Activated CD4-positive, alpha-beta T cell treated with anti-CD3 and anti-CD28 coated beads, Interleukin-2, amount 50 U/mL, for 1 hour (primary cell): ENCODE measurements at regions not wholly inside any gene's neighbourhood (a gene's known extent, or its start where the extent isn't known, plus 50 kb on each side); places are given as distances from the start of the nearest gene placed in this dataset.
A peak's percentile ranks its signal among the peaks of the same experiment; 100 is the strongest.
"Not testable (repeated sequence)": the region's sequence is repeated elsewhere in the genome, so short reads cannot be mapped to it uniquely, and the experiment has no call there.

Experiments used
- DNase-seq: peaks from one replicate; pipeline ENCODE4 v3.0.0-alpha.2; 2020

DNA sequence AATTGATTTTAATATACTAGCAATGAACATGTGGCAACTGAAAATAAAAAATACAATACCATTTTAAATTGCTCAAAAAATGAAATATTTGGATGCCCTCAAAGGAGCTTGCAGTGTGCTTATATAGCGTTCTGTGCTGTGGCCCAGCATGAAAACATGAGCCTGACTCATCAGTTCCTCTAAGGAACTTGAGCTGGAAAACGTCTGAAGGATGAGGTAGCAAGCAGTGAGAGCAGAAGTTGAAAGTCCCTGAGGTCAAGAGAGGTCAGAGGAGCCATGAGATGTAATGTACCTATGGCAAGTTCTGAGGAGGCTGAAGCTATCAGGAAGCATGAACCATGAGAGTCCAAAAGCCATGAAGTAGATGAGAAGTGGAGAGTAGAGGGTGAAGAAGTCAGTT is 59.7 kb downstream of the HMGB3 start:
- no peak for DNase-seq

DNA sequence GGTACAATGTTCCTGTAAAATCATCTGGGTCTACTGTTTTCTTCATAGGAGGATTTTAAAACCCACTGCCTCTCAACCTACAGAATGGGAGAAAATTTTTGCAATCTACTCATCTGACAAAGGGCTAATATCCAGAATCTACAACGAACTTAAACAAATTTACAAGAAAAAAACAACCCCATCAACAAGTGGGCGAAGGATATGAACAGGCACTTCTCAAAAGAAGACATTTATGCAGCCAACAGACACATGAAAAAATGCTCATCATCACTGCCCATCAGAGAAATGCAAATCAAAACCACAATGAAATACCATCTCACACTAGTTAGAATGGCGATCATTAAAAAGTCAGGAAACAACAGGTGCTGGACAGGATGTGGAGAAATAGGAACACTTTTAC is 83.2 kb downstream of the HMGB3 start:
- not testable (repeated sequence) for DNase-seq

GRCh38 chrX:151073767-151074166 is 90.6 kb downstream of the HMGB3 start:
- DNase-seq, result no peak

DNA sequence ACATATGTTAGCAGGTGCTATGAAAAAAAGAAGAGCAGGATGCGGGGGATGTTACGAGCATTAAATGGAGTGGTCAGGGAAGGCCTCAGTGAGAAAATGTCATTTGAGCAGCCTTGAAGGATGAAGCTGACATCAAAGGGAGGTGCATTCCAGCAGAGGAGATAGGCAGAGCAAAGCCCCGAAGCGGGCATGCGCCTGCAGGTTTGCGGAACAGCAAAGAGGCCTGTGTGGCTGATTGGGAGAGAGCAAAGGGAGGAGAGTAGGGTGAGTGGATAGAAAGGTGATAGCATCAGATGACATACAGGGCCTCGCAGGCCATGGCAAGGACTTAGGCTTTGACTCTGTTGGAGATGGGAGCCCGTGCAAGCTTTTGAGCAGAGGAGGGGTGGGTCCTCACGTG is 95.4 kb upstream of the GPR50 start:
- no peak for DNase-seq

DNA sequence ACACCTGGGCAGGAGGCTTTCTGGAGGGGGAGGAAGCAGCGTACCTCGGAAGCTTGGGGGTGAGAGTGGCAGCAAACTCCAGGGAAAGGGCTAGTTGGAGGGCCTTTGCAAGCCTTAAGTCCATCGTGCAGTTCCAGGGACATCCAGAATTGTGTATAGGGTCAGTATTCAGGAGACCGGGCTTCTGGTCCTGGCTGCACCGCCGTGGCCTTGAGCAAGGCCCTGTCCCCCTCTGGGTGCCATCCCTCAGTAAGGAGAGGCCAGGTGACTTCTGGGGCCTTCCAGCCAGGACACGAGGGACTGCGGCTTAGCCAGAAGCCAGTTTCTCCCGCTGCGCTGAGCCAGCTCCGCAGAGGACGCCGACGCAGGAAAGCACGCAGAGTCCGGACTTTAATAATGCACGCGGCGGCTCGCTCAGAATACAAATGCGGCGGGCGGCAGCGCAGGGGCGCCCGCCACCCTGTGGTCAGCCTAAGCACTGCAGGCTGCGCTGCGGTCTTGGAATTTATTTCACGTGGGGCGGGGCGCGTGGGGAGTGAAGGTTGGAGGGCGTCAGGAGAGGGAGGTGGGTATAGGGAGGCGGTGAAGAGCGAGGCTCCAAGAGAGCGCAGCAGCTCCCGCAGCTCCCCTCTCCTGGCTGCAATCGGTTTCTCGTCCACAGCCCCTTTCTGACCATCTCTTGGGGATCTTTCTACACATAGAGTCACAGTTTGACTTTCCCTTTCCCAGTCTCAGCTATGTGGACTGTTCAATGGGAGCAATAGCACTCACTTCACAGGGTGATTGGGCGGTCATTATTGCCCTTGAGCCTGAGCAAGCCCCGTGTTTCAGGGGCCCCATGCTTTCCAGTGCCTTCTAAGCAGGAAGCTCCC is 94.1 kb upstream of the GPR50 start:
- DNase-seq, result peak; percentile 44

GRCh38 chrX:151084454-151084853 is 91.9 kb upstream of the GPR50 start:
- DNase-seq, result no peak

DNA sequence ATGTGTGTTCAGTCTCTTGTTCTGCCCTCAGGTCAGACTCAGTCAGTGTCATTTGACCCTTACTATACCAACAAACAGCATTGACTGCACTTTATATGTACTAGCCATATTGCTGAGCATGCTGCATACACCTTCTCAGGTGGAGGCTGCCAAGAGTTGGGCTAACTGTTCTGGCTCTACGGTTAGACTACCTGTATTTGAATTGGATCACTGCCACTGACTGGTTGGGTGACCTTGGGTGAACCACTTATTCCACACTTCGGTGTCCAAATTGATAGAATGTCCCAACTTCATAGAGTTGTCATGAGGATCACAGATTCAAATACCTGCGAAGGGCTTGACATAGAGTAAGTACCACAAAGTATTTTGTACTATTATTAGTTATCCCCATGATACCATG is 91.2 kb upstream of the GPR50 start:
- DNase-seq, result no peak

- no peak for DNase-seq
Observed at GRCh38 chrX:151088221-151088620, 88.2 kb upstream of the GPR50 start.

- no peak for DNase-seq
Observed at GRCh38 chrX:151099001-151099400, 77.4 kb upstream of the GPR50 start.

GRCh38 chrX:151100799-151101198 is 75.6 kb upstream of the GPR50 start:
- no peak for DNase-seq

GRCh38 chrX:151113200-151113599 is 63.2 kb upstream of the GPR50 start:
- not testable (repeated sequence) for DNase-seq
